NT2/D1 (cell line): ENCODE measurements at regions not wholly inside any gene's neighbourhood (a gene's known extent, or its start where the extent isn't known, plus 50 kb on each side); places are given as distances from the start of the nearest gene placed in this dataset.

ENCODE experiments used
- SUZ12 ChIP-seq: IDR thresholded peaks from 2 replicates; pipeline ENCODE4 v1.6.1; 2011; ENCODE audit not compliant: insufficient read length, insufficient read depth; ENCODE audit errors: extremely low read depth
- YY1 ChIP-seq: IDR thresholded peaks from 2 replicates; pipeline ENCODE4 v1.6.1; 2011; ENCODE audit not compliant: insufficient read length, insufficient read depth

DNA sequence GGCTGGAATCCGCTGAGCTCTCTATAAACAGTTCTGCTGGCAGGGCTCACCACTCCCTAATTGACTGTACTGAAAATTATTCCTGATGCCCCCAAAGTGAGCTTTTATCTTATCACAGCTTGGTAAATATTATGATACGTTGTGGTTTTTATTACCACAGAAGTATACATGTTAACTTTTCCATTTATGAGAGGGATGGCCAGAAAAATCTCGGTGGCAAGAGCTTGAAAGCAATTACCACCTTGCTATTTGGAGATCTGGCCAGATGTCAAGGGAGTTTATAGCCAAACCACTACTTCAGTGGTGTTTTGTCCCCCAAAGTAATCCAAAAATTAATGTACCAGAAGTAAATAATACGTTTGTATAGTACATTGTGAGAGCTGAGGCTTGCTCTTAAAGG lies 75.4 kb upstream of the RCN1 start:
- TF ChIP-seq SUZ12 = no peak
- TF ChIP-seq YY1 = no peak
